Trophoblast cell (in vitro differentiated cells and primary cell): ENCODE measurements at regions not wholly inside any gene's neighbourhood (a gene's known extent, or its start where the extent isn't known, plus 50 kb on each side); places are given as distances from the start of the nearest gene placed in this dataset.

Experiments
- DNase-seq, 2 donors: peaks; one replicate each; pipeline ENCODE4 v3.0.0-alpha.2; 2016
- H2AFZ ChIP-seq: 2 replicates; pipeline ENCODE4 v1.6.1; 2013; ENCODE audit warnings: low read length, moderate library complexity, mild to moderate bottlenecking; ENCODE audit not compliant: insufficient read depth, poor library complexity
- H2AK5ac ChIP-seq: 2 replicates; pipeline ENCODE4 v1.6.1; 2013; ENCODE audit warnings: mild to moderate bottlenecking, low read length
- H2BK120ac ChIP-seq: 2 replicates; pipeline ENCODE4 v1.6.1; 2013; ENCODE audit warnings: low read length, mild to moderate bottlenecking, moderate library complexity; ENCODE audit not compliant: insufficient read depth, poor library complexity
- H2BK12ac ChIP-seq: 2 replicates; pipeline ENCODE4 v1.6.1; 2013; ENCODE audit warnings: mild to moderate bottlenecking, low read length, moderate library complexity
- H2BK5ac ChIP-seq: 2 replicates; pipeline ENCODE4 v1.6.1; 2013; ENCODE audit warnings: low read length, low read depth, moderate library complexity, mild to moderate bottlenecking; ENCODE audit not compliant: poor library complexity
- H3K14ac ChIP-seq: 2 replicates; pipeline ENCODE4 v1.6.1; 2013; ENCODE audit warnings: mild to moderate bottlenecking, low read length
- H3K18ac ChIP-seq: 2 replicates; pipeline ENCODE4 v1.6.1; 2013; ENCODE audit warnings: mild to moderate bottlenecking, low read length
- H3K23ac ChIP-seq: 2 replicates; pipeline ENCODE4 v1.6.1; 2013; ENCODE audit warnings: low read length
- H3K27ac ChIP-seq: 2 replicates; pipeline ENCODE4 v1.5.1; 2013; ENCODE audit warnings: low read depth, mild to moderate bottlenecking, inconsistent platforms, low read length, moderate library complexity
- H3K27me3 ChIP-seq: 2 replicates; pipeline ENCODE4 v1.6.1; 2013; ENCODE audit warnings: inconsistent platforms, mild to moderate bottlenecking, low read length, moderate library complexity; ENCODE audit not compliant: insufficient read depth
- H3K36me3 ChIP-seq, 2 experiments: 1 replicate in 1 of 2; 2 replicates in 1 of 2; pipeline ENCODE4 v1.6.1; 2013; ENCODE audit warnings: low read length in 2 of 2, mild to moderate bottlenecking in 2 of 2, moderate library complexity in 1 of 2; ENCODE audit not compliant: insufficient read depth in 2 of 2, control insufficient read depth in 1 of 2
- H3K4ac ChIP-seq: 2 replicates; pipeline ENCODE4 v1.6.1; 2013; ENCODE audit warnings: low read depth, mild to moderate bottlenecking, low read length, moderate library complexity
- H3K4me1 ChIP-seq, 2 experiments: 1 replicate in 1 of 2; 2 replicates in 1 of 2; pipeline ENCODE4 v1.6.1; 2013; ENCODE audit warnings: low read length in 2 of 2, mild to moderate bottlenecking in 2 of 2, moderate library complexity in 1 of 2; ENCODE audit not compliant: insufficient read depth in 2 of 2, control insufficient read depth in 1 of 2
- H3K4me2 ChIP-seq: 2 replicates; pipeline ENCODE4 v1.6.1; 2013; ENCODE audit warnings: inconsistent platforms, mild to moderate bottlenecking, low read length, moderate library complexity
- H3K4me3 ChIP-seq: 2 replicates; pipeline ENCODE4 v1.5.1; 2013; ENCODE audit warnings: mild to moderate bottlenecking, low read depth, low read length, inconsistent platforms
- H3K79me1 ChIP-seq: one replicate; pipeline ENCODE4 v1.6.1; 2013; ENCODE audit warnings: low read length
- H3K79me2 ChIP-seq: 2 replicates; pipeline ENCODE4 v1.6.1; 2013; ENCODE audit warnings: low read length, mild to moderate bottlenecking; ENCODE audit not compliant: control insufficient read depth, insufficient read depth, poor library complexity
- H3K9ac ChIP-seq: 2 replicates; pipeline ENCODE4 v1.6.1; 2013; ENCODE audit warnings: mild to moderate bottlenecking, low read length
- H3K9me3 ChIP-seq: 2 replicates; pipeline ENCODE4 v1.6.1; 2013; ENCODE audit warnings: low read depth, mild to moderate bottlenecking, control low read depth, inconsistent platforms, low read length; ENCODE audit not compliant: insufficient read depth
- H4K12ac ChIP-seq: 2 replicates; pipeline ENCODE4 v1.6.1; 2013; ENCODE audit warnings: low read depth, mild to moderate bottlenecking, low read length, moderate library complexity
- H4K8ac ChIP-seq: 2 replicates; pipeline ENCODE4 v1.6.1; 2013; ENCODE audit warnings: low read depth, mild to moderate bottlenecking, low read length, moderate library complexity
- H4K91ac ChIP-seq: one replicate; pipeline ENCODE4 v1.6.1; 2013; ENCODE audit warnings: low read depth, mild to moderate bottlenecking, low read length, moderate library complexity
- WGBS: extraction: QIAGEN DNeasy Blood & Tissue Kit; methylation state at CpG from one replicate; pipeline ENCODE4 v1.1.7; 2013; ENCODE audit warnings: missing lambda C conversion rate; ENCODE audit not compliant: insufficient read length, insufficient coverage; ENCODE audit errors: extremely low coverage; 5-methylcytosine and 5-hydroxymethylcytosine counted together

- Histone ChIP-seq H2BK12ac (no peak overlapping the region), H3K14ac (no peak overlapping the region), H4K8ac (no peak overlapping the region), H3K4me1 (no peaks in the 10 kb centered on the region), H3K27ac (no peak overlapping the region), H3K4me3 (no peak overlapping the region), H3K36me3 (no peaks in the 10 kb centered on the region), H3K9me3 (peaks cover 63% of the 10 kb centered on the region), H2BK120ac (no peak overlapping the region), H3K18ac (no peak overlapping the region), H3K79me1 (no peaks in the 10 kb centered on the region), H3K9ac (peak overlapping the region; percentile 32), H3K23ac (no peak overlapping the region), H4K12ac (no peak overlapping the region), H3K4me2 (no peak overlapping the region), H2AFZ (no peak overlapping the region), H2AK5ac (no peak overlapping the region), H3K79me2 (no peaks in the 10 kb centered on the region), H3K27me3 (no peaks in the 10 kb centered on the region), H4K91ac (no peak overlapping the region), H3K4ac (no peak overlapping the region), H2BK5ac (no peak overlapping the region)
- DNase-seq = no peak
- WGBS = no CpG with 5 or more reads among the region's 19 CpGs
Observed at GRCh38 chr1:2903226-2903625, 101.7 kb upstream of the TTC34 start.

GRCh38 chr1:2904191-2904590, 102.7 kb upstream of the TTC34 start:
- WGBS = no CpG with 5 or more reads among the region's 15 CpGs

GRCh38 chr1:2905356-2905755, 103.9 kb upstream of the TTC34 start:
- peaks cover 59% of the 10 kb centered on the region for H3K9me3 ChIP-seq
- H3K4ac ChIP-seq = no peak overlapping the region
- H3K9ac ChIP-seq = no peak overlapping the region
- H3K79me2 ChIP-seq = no peaks in the 10 kb centered on the region
- no peak overlapping the region for H3K23ac ChIP-seq
- H2BK12ac ChIP-seq = no peak overlapping the region
- no peak overlapping the region for H3K14ac ChIP-seq
- no peak overlapping the region for H4K91ac ChIP-seq
- no peak overlapping the region for H2BK5ac ChIP-seq
- H4K8ac ChIP-seq = no peak overlapping the region
- no peak for DNase-seq
- WGBS = no CpG with 5 or more reads among the region's 12 CpGs
- H3K27me3 ChIP-seq = no peaks in the 10 kb centered on the region
- H3K4me1 ChIP-seq = no peaks in the 10 kb centered on the region
- no peaks in the 10 kb centered on the region for H3K79me1 ChIP-seq
- no peaks in the 10 kb centered on the region for H3K36me3 ChIP-seq
- no peak overlapping the region for H3K4me3 ChIP-seq
- no peak overlapping the region for H3K18ac ChIP-seq
- no peak overlapping the region for H3K27ac ChIP-seq
- no peak overlapping the region for H2AFZ ChIP-seq
- no peak overlapping the region for H3K4me2 ChIP-seq
- no peak overlapping the region for H2BK120ac ChIP-seq
- no peak overlapping the region for H4K12ac ChIP-seq
- H2AK5ac ChIP-seq = no peak overlapping the region

More at GRCh38 chr1:2904191-2904590, 102.7 kb upstream of the TTC34 start:
- no peak overlapping the region for H3K4ac ChIP-seq
- no peaks in the 10 kb centered on the region for H3K4me1 ChIP-seq
- H2BK120ac ChIP-seq = no peak overlapping the region
- H4K91ac ChIP-seq = no peak overlapping the region
- no peak overlapping the region for H4K12ac ChIP-seq
- H4K8ac ChIP-seq = no peak overlapping the region
- H3K4me3 ChIP-seq = no peak overlapping the region
- H3K14ac ChIP-seq = no peak overlapping the region
- H3K27ac ChIP-seq = no peak overlapping the region
- H3K23ac ChIP-seq = no peak overlapping the region
- H3K36me3 ChIP-seq = no peaks in the 10 kb centered on the region
- peaks cover 62% of the 10 kb centered on the region for H3K9me3 ChIP-seq
- H3K79me1 ChIP-seq = no peaks in the 10 kb centered on the region
- no peak overlapping the region for H2BK5ac ChIP-seq
- no peak overlapping the region for H2AFZ ChIP-seq
- H3K79me2 ChIP-seq = no peaks in the 10 kb centered on the region
- DNase-seq = no peak
- no peak overlapping the region for H2BK12ac ChIP-seq
- H2AK5ac ChIP-seq = no peak overlapping the region
- H3K18ac ChIP-seq = no peak overlapping the region
- H3K4me2 ChIP-seq = no peak overlapping the region
- H3K27me3 ChIP-seq = no peaks in the 10 kb centered on the region
- no peak overlapping the region for H3K9ac ChIP-seq

GRCh38 chr1:2906085-2906484, 104.6 kb upstream of the TTC34 start:
- H3K4me2 ChIP-seq = no peak overlapping the region
- H3K4ac ChIP-seq = no peak overlapping the region
- no peak overlapping the region for H4K8ac ChIP-seq
- H3K18ac ChIP-seq = no peak overlapping the region
- H3K79me2 ChIP-seq = no peaks in the 10 kb centered on the region
- H2BK120ac ChIP-seq = no peak overlapping the region
- no peak overlapping the region for H2BK5ac ChIP-seq
- peaks cover 57% of the 10 kb centered on the region for H3K9me3 ChIP-seq
- no peak for DNase-seq
- H3K14ac ChIP-seq = no peak overlapping the region
- H3K79me1 ChIP-seq = no peaks in the 10 kb centered on the region
- H3K27ac ChIP-seq = no peak overlapping the region
- H3K27me3 ChIP-seq = no peaks in the 10 kb centered on the region
- H3K9ac ChIP-seq = no peak overlapping the region
- no peak overlapping the region for H2AK5ac ChIP-seq
- H3K4me1 ChIP-seq = no peaks in the 10 kb centered on the region
- no peak overlapping the region for H3K4me3 ChIP-seq
- WGBS = no CpG with 5 or more reads among the region's 20 CpGs
- H4K91ac ChIP-seq = no peak overlapping the region
- H4K12ac ChIP-seq = no peak overlapping the region
- no peak overlapping the region for H2AFZ ChIP-seq
- H3K23ac ChIP-seq = no peak overlapping the region
- no peak overlapping the region for H2BK12ac ChIP-seq
- no peaks in the 10 kb centered on the region for H3K36me3 ChIP-seq
